Ishikawa (cell line): ENCODE measurements at regions not wholly inside any gene's neighbourhood (a gene's known extent, or its start where the extent isn't known, plus 50 kb on each side); places are given as distances from the start of the nearest gene placed in this dataset.

ENCODE experiments used
- RAD21 ChIP-seq: IDR thresholded peaks from 2 replicates; pipeline ENCODE4 v1.6.1; 2012; ENCODE audit warnings: low read depth
- TF ChIP-seq, protein P1 (sequence below): IDR thresholded peaks from 2 replicates; pipeline ENCODE4 v1.6.1; 2012

DNA sequence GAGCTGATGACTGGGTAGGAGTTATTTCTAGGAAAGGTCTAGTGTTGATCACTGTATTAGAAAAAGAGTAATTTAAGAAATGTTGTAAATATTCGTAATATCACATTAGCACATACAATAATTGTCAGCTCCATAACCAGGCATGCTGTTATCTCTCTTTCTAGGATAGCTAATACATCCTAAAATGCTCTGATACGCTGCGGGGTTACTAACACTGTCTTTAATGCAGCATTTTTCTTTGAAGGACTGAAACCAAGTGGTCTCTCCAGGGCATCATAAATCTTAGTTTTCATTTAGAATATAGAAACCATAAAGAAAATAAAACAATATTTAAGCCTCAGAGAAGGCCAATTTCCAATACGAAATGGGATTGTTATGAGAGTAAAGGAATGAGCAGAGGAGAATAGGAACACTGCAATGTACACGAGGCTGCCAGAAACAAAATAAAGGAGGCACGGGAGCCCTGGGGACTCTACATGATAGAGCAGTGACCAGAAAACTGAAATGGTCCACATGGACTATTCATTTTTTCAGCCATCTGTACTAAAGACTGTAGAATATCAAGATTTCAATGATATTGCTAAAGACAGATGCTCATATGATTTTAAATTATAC lies 1606.7 kb upstream of the AGA start:
- no peak for TF ChIP-seq RAD21
- TF ChIP-seq, protein P1, sequence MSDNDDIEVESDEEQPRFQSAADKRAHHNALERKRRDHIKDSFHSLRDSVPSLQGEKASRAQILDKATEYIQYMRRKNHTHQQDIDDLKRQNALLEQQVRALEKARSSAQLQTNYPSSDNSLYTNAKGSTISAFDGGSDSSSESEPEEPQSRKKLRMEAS: no peak
